NCI-H1930 (cell line): ENCODE measurements at regions not wholly inside any gene's neighbourhood (a gene's known extent, or its start where the extent isn't known, plus 50 kb on each side); places are given as distances from the start of the nearest gene placed in this dataset.
A peak's percentile ranks its signal among the peaks of the same experiment; 100 is the strongest.

ENCODE experiments used
- DNase-seq, 2 experiments: peaks; one replicate each; lab custom pipeline; 2025; lab: John Stamatoyannopoulos, UW

GRCh38 chr4:111494971-111495370, 650.3 kb upstream of the FAM241A start:
- no peak for DNase-seq

GRCh38 chr4:111499291-111499690, 646.0 kb upstream of the FAM241A start:
- no peak for DNase-seq

GRCh38 chr4:111499706-111500105, 645.5 kb upstream of the FAM241A start:
- DNase-seq = no peak

- no peak for DNase-seq
These were observed 644.4 kb upstream of the FAM241A start for GRCh38 chr4:111500858-111501257.

- DNase-seq = no peak
These were observed 643.3 kb upstream of the FAM241A start for GRCh38 chr4:111501946-111502345.

GRCh38 chr4:111502626-111503025, 642.6 kb upstream of the FAM241A start:
- DNase-seq = no peak

GRCh38 chr4:111506706-111507105, 638.5 kb upstream of the FAM241A start:
- no peak for DNase-seq

GRCh38 chr4:111510535-111510934, 634.7 kb upstream of the FAM241A start:
- DNase-seq = no peak

GRCh38 chr4:111512081-111512783, 633.0 kb upstream of the FAM241A start:
- DNase-seq = no peak

- no peak for DNase-seq
These were observed 625.6 kb upstream of the FAM241A start for GRCh38 chr4:111519683-111520082.

- DNase-seq = no peak
These were observed 614.8 kb upstream of the FAM241A start for GRCh38 chr4:111530446-111530845.

- no peak for DNase-seq
These were observed 609.5 kb upstream of the FAM241A start for GRCh38 chr4:111535792-111536191.

- no peak for DNase-seq
These were observed 608.1 kb upstream of the FAM241A start for GRCh38 chr4:111537165-111537564.

- no peak for DNase-seq
These were observed 607.4 kb upstream of the FAM241A start for GRCh38 chr4:111537871-111538270.

GRCh38 chr4:111540671-111541070, 604.6 kb upstream of the FAM241A start:
- no peak for DNase-seq

GRCh38 chr4:111542056-111542455, 603.2 kb upstream of the FAM241A start:
- no peak for DNase-seq

- peak in 1 of 2 experiments; percentile 1 for DNase-seq
These were observed 598.4 kb upstream of the FAM241A start for GRCh38 chr4:111546881-111547280.

- DNase-seq = no peak
These were observed 589.0 kb upstream of the FAM241A start for GRCh38 chr4:111556141-111556781.

- no peak for DNase-seq
These were observed 588.4 kb upstream of the FAM241A start for GRCh38 chr4:111556851-111557250.

GRCh38 chr4:111562826-111563225, 582.4 kb upstream of the FAM241A start:
- DNase-seq = no peak

GRCh38 chr4:111572470-111572869, 572.8 kb upstream of the FAM241A start:
- no peak for DNase-seq

GRCh38 chr4:111573386-111573785, 571.9 kb upstream of the FAM241A start:
- no peak for DNase-seq

GRCh38 chr4:111579767-111580166, 565.5 kb upstream of the FAM241A start:
- no peak for DNase-seq

GRCh38 chr4:111595456-111595855, 549.8 kb upstream of the FAM241A start:
- no peak for DNase-seq
